Psoas muscle (tissue), 7 donors: ENCODE measurements at regions not wholly inside any gene's neighbourhood (a gene's known extent, or its start where the extent isn't known, plus 50 kb on each side); places are given as distances from the start of the nearest gene placed in this dataset.

Experiments used
- ATAC-seq, 4 donors: fragments of 200-7000 bp; cut with Tn5 transposase; one replicate each; pipeline ENCODE4 v1.9.1; 2020; ENCODE audit warnings: moderate library complexity in 3 of 4, mild to moderate bottlenecking in 2 of 4
- DNase-seq, 2 donors: peaks; one replicate each; pipeline ENCODE4 v3.0.0-alpha.2; 2020
- H3K27ac ChIP-seq: fragments of 200-600 bp; one replicate; pipeline ENCODE4 v1.8.0; 2022
- H3K27me3 ChIP-seq, 3 donors: fragments of 200-600 bp in 1 of 3; one replicate each; pipeline versions ENCODE4 v1.6.1 to v1.8.0; 2013 to 2022; ENCODE audit warnings: low read length in 2 of 3, mild to moderate bottlenecking in 2 of 3, moderate library complexity in 1 of 3; ENCODE audit not compliant: insufficient read depth in 3 of 3
- H3K36me3 ChIP-seq, 2 donors: fragments of 200-600 bp in 1 of 2; one replicate each; pipeline versions ENCODE4 v1.6.1 to v1.8.0; 2013 to 2022; ENCODE audit warnings: low read depth in 1 of 2, mild to moderate bottlenecking in 1 of 2, moderate library complexity in 1 of 2; ENCODE audit not compliant: insufficient read depth in 1 of 2
- H3K4me1 ChIP-seq: fragments of 200-600 bp; one replicate; pipeline ENCODE4 v1.8.0; 2022
- H3K4me3 ChIP-seq: fragments of 200-600 bp; one replicate; pipeline ENCODE4 v1.8.0; 2022; ENCODE audit warnings: mild to moderate bottlenecking
- H3K9me3 ChIP-seq: fragments of 200-600 bp; one replicate; pipeline ENCODE4 v1.8.0; 2022
- CTCF ChIP-seq: fragments of 200-600 bp; IDR thresholded peaks from one replicate; pipeline ENCODE4 v1.8.0; 2022; ENCODE audit warnings: antibody characterized with exemption
- WGBS, 3 donors: extraction: QIAGEN DNeasy Blood & Tissue Kit; methylation state at CpG; one replicate each; pipeline versions ENCODE4 v1.1.6 to v1.1.7; 2013; 5-methylcytosine and 5-hydroxymethylcytosine counted together
- intact Hi-C, 2 donors: fragments of 100-400 bp; cut with DNase I; formaldehyde crosslinking; loops; one replicate each; pipeline versions ENCODE4 v1.11.0 to v1.14.2; 2022
- donor health status: healthy with polysubstance abuse.
- donor health status: DM: no; HTN: no; CAD: no; lungs with moderate emphysema.
- donor health status: Bipolar disorder and iron deficiency.
- donor health status: healthy.
- donor health status: DM: yes; HTN: yes; CAD: no.
- donor health status: DM: no; HTN: no; CAD: no.
- donor health status: DM: yes; HTN: yes; CAD: no.

- Histone ChIP-seq H3K9me3 (no peaks in the 10 kb centered on the region), H3K4me3 (no peak overlapping the region), H3K27me3 (no peaks in the 10 kb centered on the region), H3K36me3 (no peaks in the 10 kb centered on the region), H3K27ac (no peak overlapping the region), H3K4me1 (no peaks in the 10 kb centered on the region)
- 50 to 59% (median 52%) methylated on average over 9 of the region's 9 CpGs for WGBS, 3 donors
- TF ChIP-seq CTCF: no peak
- intact Hi-C loops: no loop called here
- DNase-seq (no peak), ATAC-seq (no peak)
Observed at GRCh38 chr1:168365719-168366479, 85.2 kb downstream of the TBX19 start.
